Stimulated activated CD4-positive, alpha-beta T cell treated with anti-CD3 and anti-CD28 coated beads, TNF-alpha, amount 100 ng/mL, for 4 hours (primary cell): ENCODE measurements at regions not wholly inside any gene's neighbourhood (a gene's known extent, or its start where the extent isn't known, plus 50 kb on each side); places are given as distances from the start of the nearest gene placed in this dataset.
"Not testable (repeated sequence)": the region's sequence is repeated elsewhere in the genome, so short reads cannot be mapped to it uniquely, and the experiment has no call there.

Source experiments
- DNase-seq, 3 experiments: peaks; one replicate each; pipeline ENCODE4 v3.0.0-alpha.2; 2020; ENCODE audit warnings: low read depth in 3 of 3

DNA sequence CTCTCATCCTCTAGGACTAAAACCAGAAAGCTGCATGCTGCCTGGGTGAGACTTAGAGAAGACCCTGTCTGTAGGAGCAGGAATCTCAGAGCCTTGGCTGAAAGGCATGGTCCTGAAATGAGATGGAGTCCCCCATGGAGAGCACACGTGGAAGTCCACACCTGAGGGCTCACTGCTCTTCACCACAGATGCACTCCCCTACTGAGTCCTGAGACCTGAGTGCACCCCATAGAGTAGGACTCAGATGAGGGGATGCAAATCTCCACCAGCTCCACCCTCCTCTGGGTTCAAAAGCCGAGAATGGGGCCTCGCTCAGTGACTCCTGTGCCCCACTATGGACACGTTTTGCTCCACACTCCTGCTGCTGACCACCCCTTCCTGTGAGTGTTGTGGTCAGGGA, 171.4 kb upstream of the TP53TG3 start:
- not testable (repeated sequence) for DNase-seq

DNA sequence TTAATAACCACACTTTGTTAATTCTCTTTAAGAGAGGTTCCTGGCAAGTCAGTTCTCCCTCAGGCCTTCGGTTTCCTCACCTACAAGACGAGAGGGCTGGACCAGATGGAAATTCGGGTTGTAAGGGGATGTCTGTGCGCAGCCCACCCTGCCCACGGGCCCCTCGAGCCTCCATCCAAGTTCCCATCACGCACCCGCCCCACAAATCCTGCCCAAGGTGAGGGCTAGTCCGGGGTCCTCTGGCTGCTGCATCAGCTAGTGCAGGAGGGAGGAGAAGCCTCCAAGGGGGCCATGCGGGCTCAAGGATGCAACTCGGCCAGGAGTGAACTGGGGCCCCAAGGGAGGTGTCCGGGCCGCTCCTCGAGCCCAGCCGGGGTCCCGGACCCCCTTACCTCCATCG, 169.6 kb upstream of the TP53TG3 start:
- not testable (repeated sequence) for DNase-seq

DNA sequence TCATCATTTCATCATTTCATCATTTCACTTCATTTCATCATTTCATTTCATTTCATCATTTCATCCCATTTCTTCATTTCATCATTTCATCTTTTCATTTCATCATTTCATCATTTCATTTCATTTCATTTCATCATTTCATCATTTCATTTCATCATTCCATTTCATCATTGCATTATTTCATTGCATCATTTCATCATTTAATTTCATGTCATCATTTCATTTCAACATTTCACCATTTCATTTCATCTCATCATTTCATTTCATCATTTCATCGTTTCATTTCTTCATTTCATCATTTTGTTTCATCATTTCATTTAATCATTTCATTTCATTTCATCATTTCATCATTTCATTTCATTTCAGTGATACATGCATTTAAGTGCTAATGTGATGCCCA, 166.9 kb upstream of the TP53TG3 start:
- DNase-seq: not testable (repeated sequence)

DNA sequence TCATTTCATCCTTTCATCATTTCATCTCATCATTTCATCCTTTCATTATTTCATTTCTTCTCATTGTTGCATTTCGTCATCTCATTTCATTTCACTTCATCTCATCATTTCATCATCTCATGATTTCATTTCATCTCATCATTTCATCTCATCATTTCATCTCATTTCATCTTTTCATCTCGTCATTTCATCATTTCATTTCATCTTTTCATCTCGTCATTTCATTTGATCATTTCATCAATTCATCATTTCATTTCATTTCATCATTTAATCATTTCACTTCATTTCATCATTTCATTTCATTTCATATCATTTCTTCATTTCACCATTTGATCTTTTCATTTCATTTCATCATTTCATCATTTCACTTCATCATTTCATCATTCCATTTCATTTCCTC, 131.3 kb upstream of the TP53TG3 start:
- DNase-seq: not testable (repeated sequence)

DNA sequence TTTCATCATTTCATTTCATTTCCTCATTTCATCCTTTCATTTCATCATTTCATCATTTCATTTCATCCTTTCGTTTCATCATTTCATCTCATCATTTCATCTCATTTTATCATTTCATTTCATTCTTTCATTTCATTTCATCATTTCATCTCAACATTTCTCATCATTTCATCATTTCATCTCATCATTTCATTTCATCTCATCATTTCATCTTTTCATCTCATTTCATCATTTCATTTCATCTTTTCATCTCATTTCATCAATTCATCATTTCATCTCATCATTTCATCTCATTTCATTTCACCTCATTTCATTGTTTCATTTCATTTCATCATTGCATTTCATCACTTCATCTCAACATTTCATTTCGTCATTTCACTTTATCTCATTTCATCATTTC, 129.7 kb upstream of the TP53TG3 start:
- not testable (repeated sequence) for DNase-seq
